ENCODE measurements at regions not wholly inside any gene's neighbourhood (a gene's known extent, or its start where the extent isn't known, plus 50 kb on each side); places are given as distances from the start of the nearest gene placed in this dataset.

GRCh38 chr3:80238152-80238551, 470.4 kb upstream of the ROBO1 start:
- Mint-ChIP-seq H3K9me3 (peaks cover 3 to 60% (median 21%) of the 10 kb centered on the region in 6 donors), H3K27ac (no peak overlapping the region), H3K4me3 (no peak overlapping the region), H3K27me3 (ENCODE audit: low read depth in 3 of 3) (no peaks in the 10 kb centered on the region), H3K4me1 (no peaks in the 10 kb centered on the region), H3K36me3 (no peaks in the 10 kb centered on the region)
- DNase-seq = no peak

DNA sequence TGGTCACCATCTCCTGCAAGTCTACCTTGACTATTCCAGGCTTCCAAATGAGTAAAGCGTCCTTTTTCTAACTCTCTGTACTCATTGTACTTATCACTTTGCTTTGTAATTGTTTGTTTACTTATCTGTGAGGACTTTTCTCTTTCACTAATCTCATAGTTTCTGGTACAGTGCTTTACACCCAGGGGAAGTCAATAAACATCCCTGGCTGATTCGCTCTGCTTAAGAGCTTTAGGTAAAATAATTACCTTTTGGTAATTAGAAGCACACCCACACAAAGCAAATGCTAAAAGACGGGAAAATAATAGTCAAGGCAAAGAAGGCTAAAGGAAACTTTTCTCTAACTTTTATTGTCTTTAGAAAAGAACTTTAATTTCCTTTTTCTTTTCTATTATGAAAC, 466.9 kb upstream of the ROBO1 start:
- Mint-ChIP-seq H3K4me1 (no peaks in the 10 kb centered on the region), H3K4me3 (no peak overlapping the region), H3K9me3 (peaks cover 6 to 58% (median 17%) of the 10 kb centered on the region in 6 donors), H3K27ac (no peak overlapping the region), H3K36me3 (no peaks in the 10 kb centered on the region), H3K27me3 (ENCODE audit: low read depth in 3 of 3) (no peaks in the 10 kb centered on the region)
- DNase-seq = no peak

DNA sequence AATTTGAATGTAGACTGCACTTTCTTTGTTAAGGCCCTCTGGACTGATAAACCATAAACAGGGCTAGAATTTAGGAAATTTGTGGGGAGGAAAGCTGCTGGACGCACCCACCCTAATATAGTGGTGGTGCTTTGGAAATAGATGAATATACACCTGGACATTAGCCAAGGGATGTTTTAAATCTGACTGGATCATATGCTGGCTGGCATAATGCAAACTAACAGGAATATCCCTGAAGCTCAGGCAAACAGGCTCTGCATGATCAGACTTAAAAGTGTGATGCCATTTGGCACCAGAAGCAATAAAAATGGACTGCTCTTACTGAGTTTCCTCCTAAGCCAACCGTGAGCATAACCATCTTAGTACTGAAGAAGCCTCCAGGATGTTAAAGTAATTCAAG, 465.8 kb upstream of the ROBO1 start:
- Mint-ChIP-seq H3K9me3 (peaks cover 6 to 59% (median 19%) of the 10 kb centered on the region in 6 donors), H3K27me3 (ENCODE audit: low read depth in 3 of 3) (no peaks in the 10 kb centered on the region), H3K4me1 (no peaks in the 10 kb centered on the region), H3K27ac (no peak overlapping the region), H3K36me3 (no peaks in the 10 kb centered on the region), H3K4me3 (no peak overlapping the region)
- no peak for DNase-seq

DNA sequence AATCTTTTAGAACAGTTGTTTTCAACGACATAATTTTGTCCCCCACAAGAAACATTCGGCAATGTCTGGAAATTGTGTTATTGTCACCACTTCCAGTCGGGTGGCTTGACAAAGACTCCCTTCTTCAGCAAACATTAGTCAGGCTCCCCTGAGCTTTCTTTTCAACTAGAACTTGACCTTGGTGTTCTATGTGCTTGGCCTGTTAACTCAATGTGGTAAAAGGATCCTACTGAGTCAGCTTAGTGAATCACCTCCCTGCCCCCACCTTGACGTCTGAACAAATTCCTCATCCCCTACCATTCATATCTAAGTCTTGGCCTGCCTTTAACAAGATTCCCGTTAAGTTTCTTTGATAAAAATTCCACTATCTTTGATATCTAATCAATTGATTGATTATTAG, 465.0 kb upstream of the ROBO1 start:
- no peak overlapping the region for H3K4me3 Mint-ChIP-seq
- H3K27ac Mint-ChIP-seq = no peak overlapping the region

DNA sequence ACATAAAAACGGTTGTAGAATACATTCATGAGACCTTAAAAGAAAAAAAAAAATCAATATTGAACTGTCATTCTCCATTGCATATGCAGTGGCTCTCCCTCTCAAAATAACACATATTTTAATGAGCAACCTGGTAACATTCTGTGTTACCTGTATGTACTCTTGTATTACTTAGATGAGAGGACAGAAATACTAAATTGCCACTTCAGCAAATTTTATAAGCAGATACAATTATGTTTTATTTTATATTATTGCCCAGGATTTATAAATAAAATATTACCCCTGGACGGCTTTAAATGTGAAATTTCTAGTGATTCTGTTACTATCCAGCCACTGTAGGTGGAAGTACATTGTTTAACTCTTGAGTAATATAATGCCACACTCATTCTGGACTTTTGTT, 463.2 kb upstream of the ROBO1 start:
- H3K4me1 Mint-ChIP-seq = no peaks in the 10 kb centered on the region
- no peak for DNase-seq
- H3K4me3 Mint-ChIP-seq = no peak overlapping the region
- H3K36me3 Mint-ChIP-seq = no peaks in the 10 kb centered on the region
- peaks cover 9 to 57% (median 25%) of the 10 kb centered on the region in 6 donors for H3K9me3 Mint-ChIP-seq
- H3K27me3 Mint-ChIP-seq (ENCODE audit: low read depth in 3 of 3) = no peaks in the 10 kb centered on the region
- H3K27ac Mint-ChIP-seq = no peak overlapping the region

More for the DNA sequence above, 465.0 kb upstream of the ROBO1 start:
- Mint-ChIP-seq H3K36me3 (no peaks in the 10 kb centered on the region), H3K27me3 (ENCODE audit: low read depth in 3 of 3) (no peaks in the 10 kb centered on the region), H3K9me3 (peaks cover 5 to 59% (median 22%) of the 10 kb centered on the region in 6 donors), H3K4me1 (no peaks in the 10 kb centered on the region)
- DNase-seq = no peak

DNA sequence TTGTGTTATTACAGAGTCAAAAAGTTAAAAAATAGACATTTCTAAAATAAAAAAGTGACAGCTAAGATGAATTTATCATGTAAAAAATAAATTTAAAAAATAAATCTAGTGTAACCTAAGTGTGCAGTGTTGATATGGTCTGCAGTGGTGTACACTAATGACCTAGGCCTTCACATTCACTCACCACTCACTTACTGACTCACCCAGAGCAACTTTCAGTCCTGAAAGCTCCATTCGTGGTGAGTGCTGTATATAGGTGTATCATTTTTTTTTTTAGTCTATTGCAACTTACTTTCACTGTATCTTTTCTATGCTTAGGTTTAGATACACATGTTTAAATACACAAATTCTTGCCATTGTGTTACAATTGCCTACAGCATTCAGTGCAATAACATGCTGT, 459.4 kb upstream of the ROBO1 start:
- Mint-ChIP-seq H3K4me1 (no peaks in the 10 kb centered on the region), H3K36me3 (peaks cover 0 to 7% (median 0%) of the 10 kb centered on the region in 3 donors), H3K4me3 (no peak overlapping the region), H3K9me3 (peaks cover 13 to 65% (median 29%) of the 10 kb centered on the region in 6 donors), H3K27me3 (ENCODE audit: low read depth in 3 of 3) (no peaks in the 10 kb centered on the region), H3K27ac (no peak overlapping the region)
- DNase-seq = no peak

DNA sequence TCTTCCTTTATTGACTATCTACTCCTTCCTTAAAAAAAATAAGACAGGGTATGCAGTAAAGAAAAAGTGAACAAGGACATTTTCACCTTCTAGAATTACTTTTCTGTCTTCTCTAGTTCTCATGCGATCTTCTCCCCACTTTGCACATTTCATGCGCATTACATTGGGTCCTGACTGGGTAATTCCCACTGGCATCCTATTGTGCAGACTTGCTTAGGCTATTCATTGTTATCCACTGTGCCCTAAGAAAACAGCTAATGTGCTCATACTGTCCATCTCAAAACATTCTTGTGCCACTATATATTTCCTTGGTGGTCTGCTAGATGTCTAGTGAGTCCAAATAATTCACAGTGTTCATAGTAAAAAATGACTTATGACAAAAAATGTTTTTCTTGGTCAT, 447.4 kb upstream of the ROBO1 start:
- Mint-ChIP-seq H3K9me3 (peaks cover 3 to 35% (median 17%) of the 10 kb centered on the region in 6 donors), H3K27me3 (ENCODE audit: low read depth in 3 of 3) (no peaks in the 10 kb centered on the region), H3K36me3 (no peaks in the 10 kb centered on the region), H3K4me1 (no peaks in the 10 kb centered on the region), H3K27ac (no peak overlapping the region), H3K4me3 (no peak overlapping the region)
- DNase-seq = no peak

- no peaks in the 10 kb centered on the region for H3K36me3 Mint-ChIP-seq
- no peaks in the 10 kb centered on the region for H3K27me3 Mint-ChIP-seq (ENCODE audit: low read depth in 3 of 3)
- no peaks in the 10 kb centered on the region for H3K4me1 Mint-ChIP-seq
- peaks cover 7 to 47% (median 23%) of the 10 kb centered on the region in 6 donors for H3K9me3 Mint-ChIP-seq
- H3K27ac Mint-ChIP-seq = no peak overlapping the region
- H3K4me3 Mint-ChIP-seq = no peak overlapping the region
- no peak for DNase-seq
Measured at GRCh38 chr3:80213086-80213485, 445.3 kb upstream of the ROBO1 start.

DNA sequence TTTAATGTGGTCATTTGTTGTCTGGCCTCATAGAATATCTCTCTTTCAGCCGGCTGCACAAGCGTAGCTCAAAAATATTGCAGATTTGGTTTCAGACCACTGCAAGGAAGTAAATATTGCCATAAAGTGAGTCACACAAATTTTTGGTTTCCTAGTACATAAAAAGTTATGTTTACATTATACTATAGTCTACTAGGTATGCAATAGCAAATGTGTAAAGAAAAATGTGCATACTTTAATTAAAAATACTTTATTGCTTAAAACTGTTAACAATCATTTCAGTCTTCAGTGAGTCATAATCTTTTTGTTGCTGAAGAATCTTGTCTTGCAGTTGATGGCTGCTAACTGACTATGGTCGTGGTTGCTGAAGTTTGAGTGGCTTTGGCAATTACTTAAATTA, 425.1 kb upstream of the ROBO1 start:
- Mint-ChIP-seq H3K36me3 (peaks cover 0 to 3% (median 0%) of the 10 kb centered on the region in 3 donors), H3K27me3 (ENCODE audit: low read depth in 3 of 3) (no peaks in the 10 kb centered on the region), H3K4me1 (no peaks in the 10 kb centered on the region), H3K9me3 (peaks cover 10 to 59% (median 44%) of the 10 kb centered on the region in 6 donors), H3K4me3 (no peak overlapping the region), H3K27ac (no peak overlapping the region)
- DNase-seq = no peak

DNA sequence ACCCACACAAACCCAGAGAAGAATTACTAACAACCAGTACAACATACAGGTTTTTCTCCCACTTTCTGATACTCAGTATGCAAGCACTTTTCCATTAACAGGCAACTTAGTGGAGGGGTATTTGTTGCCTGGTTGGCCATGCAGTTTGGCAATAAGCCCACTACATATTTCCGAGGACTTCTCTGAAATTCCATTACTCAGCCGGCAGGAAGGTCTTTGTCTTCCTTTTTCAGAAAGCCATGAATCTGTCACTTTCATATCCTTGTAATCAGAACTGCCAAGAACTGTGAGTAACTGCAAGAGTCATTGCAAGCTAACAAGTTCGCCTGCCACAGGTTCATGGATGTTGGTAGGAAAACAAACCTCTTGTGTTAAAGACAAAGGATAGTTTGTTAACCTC, 422.3 kb upstream of the ROBO1 start:
- Mint-ChIP-seq H3K4me1 (no peaks in the 10 kb centered on the region), H3K27me3 (ENCODE audit: low read depth in 3 of 3) (no peaks in the 10 kb centered on the region), H3K9me3 (peaks cover 17 to 58% (median 48%) of the 10 kb centered on the region in 6 donors), H3K36me3 (no peaks in the 10 kb centered on the region), H3K27ac (no peak overlapping the region), H3K4me3 (no peak overlapping the region)
- no peak for DNase-seq

- H3K4me3 Mint-ChIP-seq = no peak overlapping the region
- H3K27ac Mint-ChIP-seq = no peak overlapping the region
- H3K36me3 Mint-ChIP-seq = no peaks in the 10 kb centered on the region
- peaks cover 15 to 51% (median 43%) of the 10 kb centered on the region in 6 donors for H3K9me3 Mint-ChIP-seq
- H3K4me1 Mint-ChIP-seq = no peaks in the 10 kb centered on the region
- no peaks in the 10 kb centered on the region for H3K27me3 Mint-ChIP-seq (ENCODE audit: low read depth in 3 of 3)
- no peak for DNase-seq
Measured at GRCh38 chr3:80187981-80188380, 420.2 kb upstream of the ROBO1 start.

- H3K27me3 Mint-ChIP-seq (ENCODE audit: low read depth in 3 of 3) = peaks cover 0 to 3% (median 0%) of the 10 kb centered on the region in 3 donors
- no peaks in the 10 kb centered on the region for H3K36me3 Mint-ChIP-seq
- no peak overlapping the region for H3K27ac Mint-ChIP-seq
- no peaks in the 10 kb centered on the region for H3K4me1 Mint-ChIP-seq
- H3K9me3 Mint-ChIP-seq = peaks cover 8 to 49% (median 27%) of the 10 kb centered on the region in 6 donors
- H3K4me3 Mint-ChIP-seq = no peak overlapping the region
- DNase-seq = no peak
Measured at GRCh38 chr3:80159990-80160506, 392.2 kb upstream of the ROBO1 start.

GRCh38 chr3:80158332-80158731, 390.5 kb upstream of the ROBO1 start:
- DNase-seq = no peak
- H3K4me1 Mint-ChIP-seq = no peaks in the 10 kb centered on the region
- no peak overlapping the region for H3K27ac Mint-ChIP-seq
- no peaks in the 10 kb centered on the region for H3K36me3 Mint-ChIP-seq
- H3K4me3 Mint-ChIP-seq = no peak overlapping the region
- peaks cover 12 to 41% (median 31%) of the 10 kb centered on the region in 6 donors for H3K9me3 Mint-ChIP-seq
- H3K27me3 Mint-ChIP-seq (ENCODE audit: low read depth in 3 of 3) = peaks cover 0 to 3% (median 0%) of the 10 kb centered on the region in 3 donors

GRCh38 chr3:80157546-80157945, 389.7 kb upstream of the ROBO1 start:
- H3K4me3 Mint-ChIP-seq = no peak overlapping the region
- H3K27me3 Mint-ChIP-seq (ENCODE audit: low read depth in 3 of 3) = peaks cover 0 to 3% (median 0%) of the 10 kb centered on the region in 3 donors
- H3K27ac Mint-ChIP-seq = no peak overlapping the region
- no peak for DNase-seq
- H3K36me3 Mint-ChIP-seq = no peaks in the 10 kb centered on the region
- peaks cover 12 to 47% (median 34%) of the 10 kb centered on the region in 6 donors for H3K9me3 Mint-ChIP-seq
- no peaks in the 10 kb centered on the region for H3K4me1 Mint-ChIP-seq

- peaks cover 21 to 64% (median 56%) of the 10 kb centered on the region in 6 donors for H3K9me3 Mint-ChIP-seq
- no peak overlapping the region for H3K27ac Mint-ChIP-seq
Measured at GRCh38 chr3:80152692-80153091, 384.9 kb upstream of the ROBO1 start.

More at GRCh38 chr3:80152692-80153091, 384.9 kb upstream of the ROBO1 start:
- DNase-seq = no peak
- no peaks in the 10 kb centered on the region for H3K4me1 Mint-ChIP-seq
- H3K36me3 Mint-ChIP-seq = no peaks in the 10 kb centered on the region
- H3K27me3 Mint-ChIP-seq (ENCODE audit: low read depth in 3 of 3) = peaks cover 0 to 3% (median 0%) of the 10 kb centered on the region in 3 donors
- no peak overlapping the region for H3K4me3 Mint-ChIP-seq
